Natural killer cell (primary cell): ENCODE measurements at regions not wholly inside any gene's neighbourhood (a gene's known extent, or its start where the extent isn't known, plus 50 kb on each side); places are given as distances from the start of the nearest gene placed in this dataset.

Experiments
- ATAC-seq, 3 donors: fragments of 150-1000 bp in 2 of 3; fragments of 200-7000 bp in 1 of 3; cut with Tn5 transposase; 1 replicate in 1 of 3; 2 replicates in 2 of 3; pipeline ENCODE4 v1.10.0; 2021; ENCODE audit warnings: mild to moderate bottlenecking in 2 of 3, moderate library complexity in 2 of 3
- DNase-seq, 2 donors: peaks; one replicate each; pipeline versions ENCODE4 v3.0.0 to v3.0.0-alpha.2; 2013 to 2021; ENCODE audit warnings: mixed read lengths in 1 of 2
- H3K27ac ChIP-seq: one replicate; pipeline ENCODE4 v1.5.1; 2013; ENCODE audit warnings: mild to moderate bottlenecking, low read length
- H3K27me3 ChIP-seq: one replicate; pipeline ENCODE4 v1.6.1; 2013; ENCODE audit warnings: low read length; ENCODE audit not compliant: control insufficient read depth, insufficient read depth
- H3K36me3 ChIP-seq: one replicate; pipeline ENCODE4 v1.6.1; 2013; ENCODE audit warnings: low read length; ENCODE audit not compliant: control insufficient read depth, insufficient read depth
- H3K4me1 ChIP-seq: one replicate; pipeline ENCODE4 v1.6.1; 2013; ENCODE audit warnings: low read length; ENCODE audit not compliant: control insufficient read depth, insufficient read depth
- H3K4me3 ChIP-seq: one replicate; pipeline ENCODE4 v1.5.1; 2013; ENCODE audit warnings: low read length
- H3K9me3 ChIP-seq: one replicate; pipeline ENCODE4 v1.6.1; 2013; ENCODE audit warnings: low read length; ENCODE audit not compliant: control insufficient read depth, insufficient read depth
- H3K27ac Mint-ChIP-seq, 2 donors: one replicate each; pipeline ENCODE4 v1.8.0; 2022; ENCODE audit warnings: mild to moderate bottlenecking in 2 of 2, mixed read lengths in 2 of 2, moderate library complexity in 1 of 2
- H3K27me3 Mint-ChIP-seq, 2 donors: one replicate each; pipeline ENCODE4 v1.8.0; 2022; ENCODE audit warnings: low read depth in 2 of 2, mixed read lengths in 2 of 2
- H3K36me3 Mint-ChIP-seq: one replicate; pipeline ENCODE4 v1.8.0; 2022; ENCODE audit warnings: mixed read lengths
- H3K4me1 Mint-ChIP-seq, 2 donors: one replicate each; pipeline ENCODE4 v1.8.0; 2022; ENCODE audit warnings: mixed read lengths in 2 of 2
- H3K4me3 Mint-ChIP-seq: one replicate; pipeline ENCODE4 v1.8.0; 2022; ENCODE audit warnings: mild to moderate bottlenecking, moderate library complexity, mixed read lengths
- H3K9me3 Mint-ChIP-seq, 2 donors: one replicate each; pipeline ENCODE4 v1.8.0; 2022; ENCODE audit warnings: mixed read lengths in 2 of 2
- WGBS: methylation state at CpG from one replicate; pipeline ENCODE4 v1.1.7; 2013; ENCODE audit warnings: missing lambda C conversion rate; ENCODE audit not compliant: insufficient coverage; 5-methylcytosine and 5-hydroxymethylcytosine counted together
- intact Hi-C: fragments of 100-400 bp; cut with micrococcal nuclease; formaldehyde crosslinking; loops from one replicate; pipeline ENCODE4 v1.14.2; 2022
- TF ChIP-seq, protein P1 (sequence below): fragments of 200-600 bp; IDR thresholded peaks from one replicate; pipeline ENCODE4 v1.8.0; 2022; ENCODE audit warnings: antibody characterized with exemption

DNA sequence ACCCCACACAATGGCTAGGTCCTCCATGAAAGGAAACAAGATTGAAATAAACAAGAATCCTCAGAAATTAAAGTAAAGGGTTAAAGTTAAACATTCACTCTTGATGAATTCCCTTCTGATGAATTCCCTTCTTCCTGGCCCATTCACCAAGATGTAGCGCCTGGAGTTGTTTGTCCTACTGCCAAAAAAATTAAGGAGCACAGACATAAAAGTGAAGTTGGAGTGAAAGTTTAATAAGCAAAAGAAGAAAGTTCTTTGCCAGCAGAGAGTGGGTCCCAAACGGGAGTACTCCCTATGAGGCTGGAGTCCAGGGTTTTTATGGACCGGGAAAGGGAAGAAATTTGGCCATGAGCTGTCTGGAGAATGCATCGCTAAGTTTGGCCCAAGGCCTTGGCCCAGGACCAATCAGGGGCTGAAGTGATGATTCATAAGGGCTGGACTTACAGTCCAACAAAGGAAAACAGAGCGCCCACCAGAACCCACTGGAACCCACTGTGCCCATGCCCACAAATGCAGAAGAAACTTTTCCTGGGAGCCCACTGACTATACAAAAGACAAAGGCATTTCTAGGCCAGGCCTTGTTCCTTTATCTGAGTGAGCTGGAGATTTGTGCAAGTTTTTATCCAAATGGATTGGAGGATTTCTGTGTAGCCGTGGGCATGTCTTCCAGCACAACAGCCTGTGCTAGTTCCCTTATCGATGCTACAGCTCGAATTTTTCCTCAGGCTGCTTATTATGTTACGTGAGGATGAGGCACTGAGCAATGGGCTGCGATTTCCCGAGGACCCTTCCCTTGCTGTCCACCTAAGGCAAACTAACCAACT is 1561.6 kb downstream of the OTOL1 start:
- Mint-ChIP-seq H3K27ac (no peak overlapping the region), H3K4me3 (no peak overlapping the region), H3K9me3 (peaks cover 2 to 4% of the 10 kb centered on the region in 2 donors), H3K36me3 (no peaks in the 10 kb centered on the region), H3K4me1 (no peaks in the 10 kb centered on the region), H3K27me3 (no peaks in the 10 kb centered on the region)
- Histone ChIP-seq H3K9me3 (peaks cover 8% of the 10 kb centered on the region), H3K36me3 (no peaks in the 10 kb centered on the region), H3K27ac (no peak overlapping the region), H3K27me3 (no peaks in the 10 kb centered on the region), H3K4me1 (no peaks in the 10 kb centered on the region), H3K4me3 (no peak overlapping the region)
- ATAC-seq (no peak), DNase-seq (no peak)
- intact Hi-C loops, result no loop called here
- TF ChIP-seq, protein P1, sequence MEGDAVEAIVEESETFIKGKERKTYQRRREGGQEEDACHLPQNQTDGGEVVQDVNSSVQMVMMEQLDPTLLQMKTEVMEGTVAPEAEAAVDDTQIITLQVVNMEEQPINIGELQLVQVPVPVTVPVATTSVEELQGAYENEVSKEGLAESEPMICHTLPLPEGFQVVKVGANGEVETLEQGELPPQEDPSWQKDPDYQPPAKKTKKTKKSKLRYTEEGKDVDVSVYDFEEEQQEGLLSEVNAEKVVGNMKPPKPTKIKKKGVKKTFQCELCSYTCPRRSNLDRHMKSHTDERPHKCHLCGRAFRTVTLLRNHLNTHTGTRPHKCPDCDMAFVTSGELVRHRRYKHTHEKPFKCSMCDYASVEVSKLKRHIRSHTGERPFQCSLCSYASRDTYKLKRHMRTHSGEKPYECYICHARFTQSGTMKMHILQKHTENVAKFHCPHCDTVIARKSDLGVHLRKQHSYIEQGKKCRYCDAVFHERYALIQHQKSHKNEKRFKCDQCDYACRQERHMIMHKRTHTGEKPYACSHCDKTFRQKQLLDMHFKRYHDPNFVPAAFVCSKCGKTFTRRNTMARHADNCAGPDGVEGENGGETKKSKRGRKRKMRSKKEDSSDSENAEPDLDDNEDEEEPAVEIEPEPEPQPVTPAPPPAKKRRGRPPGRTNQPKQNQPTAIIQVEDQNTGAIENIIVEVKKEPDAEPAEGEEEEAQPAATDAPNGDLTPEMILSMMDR, result no peak
- WGBS, result 86% methylated on average over 11 of the region's 11 CpGs

DNA sequence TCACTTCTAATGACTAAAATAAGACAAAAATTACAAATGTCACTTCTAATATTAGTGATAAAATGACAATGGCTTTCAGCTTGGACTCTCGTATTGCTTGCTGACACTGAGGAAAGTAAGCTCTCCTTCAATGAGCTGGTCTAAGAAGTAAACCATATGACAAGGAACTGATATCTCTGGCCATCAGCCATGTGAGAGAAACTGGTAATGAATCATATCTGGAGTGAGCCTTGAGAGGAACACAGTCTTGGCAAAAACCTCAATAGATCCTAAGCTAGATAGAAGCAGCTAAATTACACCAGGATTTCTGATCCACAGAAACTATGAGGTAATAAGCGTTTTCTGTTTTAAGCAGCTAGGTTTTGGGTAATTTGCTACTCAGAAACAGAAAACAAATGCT is 1575.1 kb downstream of the OTOL1 start:
- intact Hi-C loops, result no loop called here
- DNase-seq (no peak), ATAC-seq (no peak)
- H3K9me3 Mint-ChIP-seq, result peaks cover 8 to 13% of the 10 kb centered on the region in 2 donors
- H3K4me3 Mint-ChIP-seq, result no peak overlapping the region
- Histone ChIP-seq H3K27me3 (no peaks in the 10 kb centered on the region), H3K36me3 (no peaks in the 10 kb centered on the region), H3K9me3 (peaks cover 14% of the 10 kb centered on the region), H3K4me3 (no peak overlapping the region), H3K27ac (no peak overlapping the region), H3K4me1 (no peaks in the 10 kb centered on the region)
- H3K27me3 Mint-ChIP-seq, result no peaks in the 10 kb centered on the region
- H3K36me3 Mint-ChIP-seq, result peaks cover 7% of the 10 kb centered on the region
- H3K27ac Mint-ChIP-seq, result no peak overlapping the region
- no peaks in the 10 kb centered on the region for H3K4me1 Mint-ChIP-seq
- TF ChIP-seq, protein P1, result no peak
- 92% methylated on average over 1 of the region's 2 CpGs for WGBS
